Natural killer cell treated with Interleukin-12 subunit alpha and Interleukin-12 subunit beta and Interleukin-15 and Interleukin-18, amount 100 ng/mL, for 72 hours (primary cell): ENCODE measurements at regions not wholly inside any gene's neighbourhood (a gene's known extent, or its start where the extent isn't known, plus 50 kb on each side); places are given as distances from the start of the nearest gene placed in this dataset.

ENCODE experiments used
- ATAC-seq, 2 donors: fragments of 150-1000 bp; cut with Tn5 transposase in 1 of 2; sonication (Bioruptor Pico), chemical (Tn5 transposase) in 1 of 2; 2 replicates each; pipeline ENCODE4 v1.10.0; 2021
- DNase-seq: peaks from one replicate; pipeline ENCODE4 v3.0.0; 2022; ENCODE audit warnings: low spot score
- H3K27ac Mint-ChIP-seq, 2 donors: 1 replicate in 1 of 2; 2 replicates in 1 of 2; pipeline ENCODE4 v1.8.0; 2022; ENCODE audit warnings: mixed read lengths in 2 of 2, mild to moderate bottlenecking in 1 of 2, moderate library complexity in 1 of 2
- H3K27me3 Mint-ChIP-seq, 2 donors: 1 replicate in 1 of 2; 2 replicates in 1 of 2; pipeline ENCODE4 v1.8.0; 2022; ENCODE audit warnings: mixed read lengths in 2 of 2
- H3K36me3 Mint-ChIP-seq: one replicate; pipeline ENCODE4 v1.8.0; 2022; ENCODE audit warnings: mixed read lengths
- H3K4me1 Mint-ChIP-seq, 2 donors: 1 replicate in 1 of 2; 2 replicates in 1 of 2; pipeline ENCODE4 v1.8.0; 2022; ENCODE audit warnings: low read depth in 2 of 2, mixed read lengths in 2 of 2, mild to moderate bottlenecking in 1 of 2
- H3K4me3 Mint-ChIP-seq: one replicate; pipeline ENCODE4 v1.8.0; 2022; ENCODE audit warnings: mixed read lengths
- H3K9me3 Mint-ChIP-seq: 2 replicates; pipeline ENCODE4 v1.8.0; 2022; ENCODE audit warnings: mixed read lengths

DNA sequence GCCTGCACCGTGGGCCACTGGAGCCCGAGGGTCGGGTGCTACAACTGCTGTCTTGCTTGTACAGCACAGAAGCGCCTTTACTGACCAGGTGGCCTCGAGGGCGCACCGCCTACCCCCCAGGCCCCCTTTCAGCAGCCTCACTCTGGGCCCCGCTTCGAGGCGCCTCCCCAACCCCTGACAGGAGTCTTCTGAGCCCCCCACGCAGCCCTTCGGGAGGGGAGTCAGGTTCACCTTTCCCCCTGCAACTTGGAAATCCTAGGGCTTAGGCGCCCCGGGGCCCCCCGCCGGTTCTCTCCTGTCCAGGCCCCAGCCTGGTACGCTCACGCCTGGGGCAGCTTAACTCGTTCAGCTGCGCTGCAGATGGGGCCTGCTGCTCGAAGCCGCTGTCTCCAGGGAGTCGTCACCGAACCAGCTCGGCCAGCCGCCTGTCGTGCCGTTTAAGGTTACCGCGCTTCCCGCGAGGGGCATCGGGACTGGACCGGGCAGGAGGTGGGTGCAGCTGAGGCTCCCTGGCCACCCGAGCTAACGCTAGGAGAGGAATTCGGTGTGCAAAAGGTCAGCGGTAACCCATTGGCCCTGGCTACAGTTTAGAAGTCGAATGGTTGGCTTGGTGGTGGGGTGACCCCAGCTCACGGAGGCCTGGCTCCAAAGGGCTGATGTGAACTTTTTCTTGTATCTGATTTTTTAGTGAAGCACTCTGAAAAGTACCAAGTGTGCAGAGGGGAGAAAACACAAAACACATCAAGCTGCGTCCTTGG is 58.9 kb upstream of the BCOR start:
- H3K9me3 Mint-ChIP-seq = no peaks in the 10 kb centered on the region
- H3K27ac Mint-ChIP-seq = no peak overlapping the region
- no peaks in the 10 kb centered on the region for H3K36me3 Mint-ChIP-seq
- DNase-seq (peak; percentile 47), ATAC-seq (no peak)
- peaks cover 0 to 10% of the 10 kb centered on the region in 2 donors for H3K27me3 Mint-ChIP-seq
- peak overlapping the region; percentile 32 for H3K4me3 Mint-ChIP-seq
- peaks cover 0 to 12% of the 10 kb centered on the region in 2 donors for H3K4me1 Mint-ChIP-seq

DNA sequence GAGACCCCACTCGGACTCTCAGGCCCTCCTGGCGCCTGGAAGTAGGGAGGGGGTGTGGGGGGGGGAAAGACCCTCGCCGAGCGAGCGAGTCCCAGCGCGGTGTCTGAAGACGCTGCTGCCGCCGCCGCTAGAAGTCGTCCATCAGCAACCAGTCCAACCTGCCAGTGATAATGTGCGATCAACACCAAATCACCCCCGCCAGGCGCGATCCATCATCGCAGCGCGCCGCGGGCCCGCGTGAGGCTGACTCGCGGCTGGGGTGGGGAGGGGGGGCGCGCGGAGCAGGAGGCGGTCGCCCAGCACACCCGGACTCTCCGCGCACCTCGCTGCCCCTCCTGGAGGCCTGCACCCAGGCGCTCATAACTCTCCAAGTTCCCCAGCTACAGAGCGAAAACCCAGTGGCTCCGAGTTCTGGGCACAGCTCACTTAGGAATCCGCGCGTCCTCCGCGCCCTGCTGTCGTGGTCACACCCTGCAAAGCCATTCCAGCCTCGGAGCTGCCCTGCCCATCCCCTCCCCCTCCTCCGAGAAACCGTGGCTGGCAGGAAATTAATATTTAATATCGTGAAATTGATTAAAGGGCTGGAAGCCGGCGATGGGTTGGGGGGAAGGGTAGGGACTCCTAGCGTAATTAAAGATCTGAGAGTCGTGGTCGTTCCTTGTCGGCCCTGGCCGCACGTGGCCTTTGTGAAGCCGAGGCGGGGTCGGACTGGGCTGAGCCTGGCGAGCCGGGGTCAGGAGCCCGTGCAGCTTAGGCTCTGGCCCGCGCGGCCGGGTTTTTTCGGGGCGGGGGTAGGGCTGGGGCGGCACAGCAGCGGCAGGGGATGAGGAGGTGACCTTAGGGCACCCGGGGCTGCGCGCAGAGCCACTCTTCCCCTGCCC is 58.1 kb upstream of the BCOR start:
- Mint-ChIP-seq H3K4me1 (peaks cover 0 to 12% of the 10 kb centered on the region in 2 donors), H3K9me3 (no peaks in the 10 kb centered on the region), H3K27me3 (peaks cover 0 to 11% of the 10 kb centered on the region in 2 donors), H3K4me3 (no peak overlapping the region), H3K36me3 (no peaks in the 10 kb centered on the region), H3K27ac (no peak overlapping the region)
- DNase-seq (peak; percentile 16), ATAC-seq (no peak)

DNA sequence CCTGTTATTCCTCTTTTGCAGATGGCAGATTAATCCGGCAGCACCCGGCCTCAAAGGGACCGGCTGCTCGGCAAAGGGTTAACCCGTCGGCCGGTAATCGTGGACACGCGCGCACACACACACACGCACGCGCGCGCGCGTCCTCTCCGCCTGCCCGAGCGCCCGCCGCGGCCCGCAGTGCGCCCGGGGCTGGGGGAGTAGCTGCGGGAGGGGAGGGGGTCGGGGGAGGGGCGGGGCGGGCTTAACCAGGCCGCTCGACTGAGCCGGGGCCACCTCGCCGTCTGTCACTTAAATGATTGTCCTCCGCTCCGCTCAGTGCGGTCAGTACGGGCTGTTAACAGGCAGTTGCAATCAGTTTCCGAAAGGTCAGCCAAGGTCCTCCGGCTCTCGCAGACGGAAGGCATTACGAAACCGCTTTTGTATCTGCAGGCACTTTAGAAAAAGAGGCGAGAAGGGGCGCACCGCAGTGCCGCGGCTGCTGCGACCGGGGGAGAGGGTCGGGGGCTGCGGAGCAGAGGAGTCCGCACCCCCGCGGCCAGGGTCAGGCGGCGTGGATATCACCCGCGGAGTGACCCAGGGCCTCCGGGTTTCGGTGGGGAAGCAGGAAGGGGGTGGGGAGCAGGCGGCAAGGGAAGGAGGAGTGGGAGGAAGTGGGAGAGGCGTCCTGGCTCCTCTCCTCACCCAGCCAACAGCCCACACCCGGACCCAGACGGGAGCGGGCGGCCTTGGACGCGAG is 57.3 kb upstream of the BCOR start:
- peaks cover 0 to 13% of the 10 kb centered on the region in 2 donors for H3K4me1 Mint-ChIP-seq
- no peak overlapping the region for H3K27ac Mint-ChIP-seq
- H3K36me3 Mint-ChIP-seq = no peaks in the 10 kb centered on the region
- no peaks in the 10 kb centered on the region for H3K9me3 Mint-ChIP-seq
- DNase-seq = peak; percentile 73
- ATAC-seq = peak; percentile 52 to 66
- H3K27me3 Mint-ChIP-seq = peaks cover 0 to 14% of the 10 kb centered on the region in 2 donors
- H3K4me3 Mint-ChIP-seq = peak overlapping the region; percentile 79

DNA sequence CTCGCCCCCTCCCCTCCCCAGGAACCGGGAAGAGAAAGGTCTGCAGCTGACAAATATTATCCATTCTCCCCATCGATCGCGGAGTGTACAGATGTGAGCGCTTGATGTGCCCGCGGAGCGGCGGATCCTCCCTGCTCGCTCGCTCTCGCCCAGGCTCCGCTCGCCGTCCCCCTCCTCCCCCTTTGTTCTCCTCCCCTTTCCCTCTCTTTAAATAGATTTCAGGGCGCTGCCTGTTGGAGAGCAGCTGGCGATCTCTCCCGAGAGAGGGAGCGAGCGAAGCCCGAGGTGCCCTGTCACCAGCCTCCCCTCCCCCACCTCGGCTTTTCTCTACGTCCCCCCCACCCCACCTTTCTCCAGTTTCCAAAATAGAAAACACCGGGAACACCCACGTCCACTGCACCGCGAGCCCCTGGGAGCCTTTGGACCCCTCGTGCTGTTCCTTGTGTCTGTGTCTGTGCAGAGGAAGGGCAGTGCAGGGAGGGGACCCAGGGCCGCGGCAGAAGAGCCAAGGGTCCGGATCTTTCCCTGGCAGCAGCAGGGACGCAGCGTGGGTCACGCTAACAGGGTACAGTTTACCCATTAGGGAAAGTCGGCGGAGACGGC is 56.6 kb upstream of the BCOR start:
- no peak for ATAC-seq
- no peaks in the 10 kb centered on the region for H3K9me3 Mint-ChIP-seq
- peak; percentile 31 for DNase-seq

DNA sequence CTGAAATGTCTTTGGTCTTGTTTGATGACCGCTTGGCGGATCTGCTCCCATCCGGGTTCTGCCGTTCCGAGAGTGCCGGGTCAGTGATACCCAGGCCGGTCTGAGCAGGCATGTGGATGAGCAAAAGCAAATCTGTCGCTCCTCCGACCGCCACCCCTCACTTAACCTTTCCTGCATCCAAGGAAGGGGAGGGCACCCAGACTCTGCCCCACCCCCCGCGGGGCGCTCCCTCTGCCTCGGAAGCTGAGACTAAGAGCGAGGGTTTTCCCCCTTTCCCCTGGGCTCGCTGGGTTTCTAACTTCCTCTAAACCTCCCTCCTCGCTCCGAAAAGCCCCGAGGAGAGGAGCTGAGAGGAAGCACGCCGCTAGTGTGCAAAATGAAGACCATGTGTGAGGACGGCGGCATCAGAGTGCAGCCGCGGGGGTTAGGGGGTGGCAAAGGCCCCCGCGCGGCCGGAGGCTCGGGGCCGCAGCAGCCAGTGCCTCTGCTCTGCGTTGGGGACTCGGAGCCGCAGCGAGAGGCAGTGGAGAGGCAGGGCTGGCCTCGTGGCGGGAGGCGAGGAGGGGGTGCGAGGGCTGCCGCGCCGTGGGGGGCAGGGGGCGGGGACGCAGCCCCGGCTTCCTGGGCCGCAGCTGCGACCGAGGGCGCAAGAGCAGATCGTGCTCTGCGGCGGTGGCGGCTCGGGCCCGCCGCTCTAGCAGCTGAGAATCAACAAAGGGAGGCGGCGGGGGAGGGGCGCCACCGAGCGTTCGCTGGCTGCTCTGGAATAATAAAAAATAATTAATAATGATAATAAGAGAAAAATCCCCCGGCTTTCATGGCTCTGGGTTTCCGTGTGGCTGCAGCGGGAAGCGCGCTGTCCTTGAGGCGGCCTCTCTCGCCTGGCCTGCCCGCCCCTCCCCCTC is 55.8 kb upstream of the BCOR start:
- no peaks in the 10 kb centered on the region for H3K36me3 Mint-ChIP-seq
- H3K27ac Mint-ChIP-seq = no peak overlapping the region
- H3K27me3 Mint-ChIP-seq = peaks cover 0 to 16% of the 10 kb centered on the region in 2 donors
- H3K4me1 Mint-ChIP-seq = peaks cover 7 to 24% of the 10 kb centered on the region in 2 donors
- ATAC-seq (peak; percentile 73 to 78), DNase-seq (peak; percentile 84)
- peak overlapping the region; percentile 79 for H3K4me3 Mint-ChIP-seq
- no peaks in the 10 kb centered on the region for H3K9me3 Mint-ChIP-seq

More for the DNA sequence above, 56.6 kb upstream of the BCOR start:
- H3K27ac Mint-ChIP-seq = no peak overlapping the region
- H3K4me3 Mint-ChIP-seq = peak overlapping the region; percentile 79
- H3K36me3 Mint-ChIP-seq = no peaks in the 10 kb centered on the region
- peaks cover 0 to 17% of the 10 kb centered on the region in 2 donors for H3K4me1 Mint-ChIP-seq
- peaks cover 0 to 10% of the 10 kb centered on the region in 2 donors for H3K27me3 Mint-ChIP-seq

DNA sequence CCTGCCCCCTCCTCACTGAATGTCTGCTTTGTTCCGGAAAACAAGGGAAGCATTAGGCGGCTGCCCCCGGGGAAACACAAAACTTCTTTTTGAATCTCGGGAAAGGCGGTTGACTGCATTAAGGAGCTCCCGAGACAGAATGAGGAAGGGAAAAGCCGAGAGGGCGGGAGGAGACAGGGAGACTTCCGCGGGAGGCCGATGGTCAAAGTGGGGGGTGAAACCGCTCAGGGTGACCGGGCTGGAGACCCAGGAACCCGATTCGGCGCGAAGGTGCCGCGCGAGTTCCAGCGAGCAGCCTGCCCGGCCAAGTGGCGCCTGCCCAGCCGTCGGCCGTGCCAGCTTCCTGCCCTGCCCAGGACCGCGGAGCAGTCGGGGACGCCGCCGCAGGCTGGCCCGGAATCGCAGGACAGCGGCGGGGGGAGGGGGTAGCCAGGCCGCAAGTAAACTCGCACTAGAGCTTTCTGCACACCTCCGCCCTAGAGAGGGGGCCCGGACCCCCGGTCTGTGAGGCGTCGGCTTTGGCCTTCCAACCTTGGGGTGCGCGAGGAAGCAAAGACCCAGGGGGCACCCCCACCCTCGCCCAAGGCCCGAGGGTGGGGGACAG is 55.1 kb upstream of the BCOR start:
- H3K4me3 Mint-ChIP-seq = peak overlapping the region; percentile 79
- H3K4me1 Mint-ChIP-seq = peaks cover 10 to 28% of the 10 kb centered on the region in 2 donors
- DNase-seq = no peak
- peak in 1 of 2 donors; percentile 16 for ATAC-seq
- peaks cover 0 to 20% of the 10 kb centered on the region in 2 donors for H3K27me3 Mint-ChIP-seq
- no peaks in the 10 kb centered on the region for H3K9me3 Mint-ChIP-seq
- no peaks in the 10 kb centered on the region for H3K36me3 Mint-ChIP-seq
- H3K27ac Mint-ChIP-seq = no peak overlapping the region

DNA sequence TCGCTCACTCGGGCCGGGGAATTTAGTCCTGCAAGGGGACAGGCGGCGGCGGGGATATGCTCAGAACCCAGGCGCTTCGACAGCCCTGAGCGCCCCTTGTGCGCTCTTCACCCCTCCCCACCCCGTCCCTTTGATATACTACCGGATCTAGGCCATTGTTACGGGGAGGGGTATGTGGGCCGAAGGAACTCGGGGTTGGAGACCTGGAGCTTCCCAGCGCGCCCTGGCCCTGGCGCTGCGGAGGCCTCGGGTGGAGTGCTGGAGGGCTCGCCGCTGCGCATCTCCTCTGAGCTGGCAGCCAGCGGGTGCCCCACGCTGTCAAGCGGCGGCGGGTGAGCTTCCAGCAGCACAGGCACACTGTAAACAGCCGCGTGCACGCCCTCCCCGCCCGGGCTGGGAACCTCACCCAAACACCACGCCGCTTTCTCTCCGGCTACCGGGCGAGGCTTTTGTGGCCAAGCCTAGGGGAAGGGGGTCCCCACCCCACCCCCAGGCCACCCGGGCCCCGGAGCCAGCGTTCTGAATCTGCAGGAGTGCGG is 54.5 kb upstream of the BCOR start:
- peaks cover 10 to 24% of the 10 kb centered on the region in 2 donors for H3K4me1 Mint-ChIP-seq
- H3K27ac Mint-ChIP-seq = no peak overlapping the region
- DNase-seq (no peak), ATAC-seq (no peak)
- no peak overlapping the region for H3K4me3 Mint-ChIP-seq
- H3K9me3 Mint-ChIP-seq = no peaks in the 10 kb centered on the region
- no peaks in the 10 kb centered on the region for H3K36me3 Mint-ChIP-seq
- H3K27me3 Mint-ChIP-seq = peaks cover 0 to 20% of the 10 kb centered on the region in 2 donors

DNA sequence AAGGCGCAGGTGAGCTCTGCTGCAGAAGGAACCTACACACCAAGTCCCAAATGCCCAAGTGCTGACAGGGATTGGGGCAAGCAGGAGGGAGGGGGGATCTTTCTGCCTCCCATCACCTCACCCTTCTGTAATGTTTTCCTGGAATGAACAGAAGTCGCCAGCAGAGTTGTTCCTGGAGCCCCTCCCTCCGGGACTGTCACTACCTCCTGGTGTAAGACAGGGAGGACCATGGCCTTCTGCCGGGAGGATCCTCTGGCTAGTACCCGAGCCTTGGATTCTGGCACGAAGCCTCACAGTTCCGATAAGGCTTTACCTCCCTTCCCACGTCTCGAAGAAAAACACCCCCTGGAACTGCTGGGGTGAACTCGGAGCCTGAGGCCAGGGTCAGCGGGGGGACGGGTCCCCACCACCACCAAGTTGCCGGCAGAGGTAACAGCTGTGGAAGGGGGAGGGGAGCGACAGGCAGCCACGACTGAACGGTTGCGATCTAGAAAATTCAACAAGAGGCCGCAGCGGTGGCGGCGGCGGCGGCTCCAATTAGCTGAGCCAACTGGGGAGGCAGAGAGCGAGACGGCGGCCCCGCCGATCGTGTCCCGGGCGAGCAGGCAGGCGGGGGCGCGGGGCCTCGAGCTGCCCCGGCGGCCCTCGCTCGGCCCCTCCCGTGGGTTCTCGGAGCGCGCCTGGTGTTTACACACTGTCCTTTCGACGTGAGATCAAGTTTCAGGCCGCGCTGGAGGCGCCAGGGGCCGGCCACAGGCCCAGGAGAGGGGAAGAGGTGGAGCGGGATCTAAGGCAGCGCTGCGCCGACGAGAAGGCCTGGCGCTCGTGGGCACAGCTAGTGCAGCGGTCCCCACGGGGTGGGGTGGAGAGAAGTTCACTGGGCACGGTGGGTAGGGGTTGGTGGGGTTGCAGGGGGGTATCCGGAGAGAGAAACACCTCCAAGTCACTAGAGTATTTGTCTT is 53.7 kb upstream of the BCOR start:
- H3K4me3 Mint-ChIP-seq = no peak overlapping the region
- H3K4me1 Mint-ChIP-seq = peaks cover 10 to 22% of the 10 kb centered on the region in 2 donors
- no peak overlapping the region for H3K27ac Mint-ChIP-seq
- H3K36me3 Mint-ChIP-seq = no peaks in the 10 kb centered on the region
- peaks cover 0 to 20% of the 10 kb centered on the region in 2 donors for H3K27me3 Mint-ChIP-seq
- ATAC-seq (no peak), DNase-seq (no peak)
- no peaks in the 10 kb centered on the region for H3K9me3 Mint-ChIP-seq

DNA sequence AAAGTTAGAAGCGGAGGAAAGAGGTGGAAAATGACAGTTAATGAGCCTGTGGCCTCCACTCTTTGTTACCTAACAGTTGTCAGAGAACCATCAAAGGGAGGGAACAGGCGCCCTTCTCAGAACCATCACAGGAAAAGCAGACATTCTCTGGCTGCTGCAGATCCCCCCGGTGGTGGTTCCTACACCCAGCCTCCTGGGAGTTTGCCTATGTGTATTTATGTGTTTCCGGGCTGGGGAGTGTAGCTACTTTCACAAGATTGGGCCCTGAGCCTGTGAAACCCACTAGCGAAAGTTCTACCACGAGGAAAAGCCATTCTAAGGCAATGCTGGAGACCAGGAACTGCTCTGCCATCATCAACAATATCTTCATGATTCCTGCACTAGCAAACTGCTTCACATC is 52.7 kb upstream of the BCOR start:
- Mint-ChIP-seq H3K27ac (no peak overlapping the region), H3K27me3 (peaks cover 0 to 20% of the 10 kb centered on the region in 2 donors), H3K4me3 (no peak overlapping the region), H3K4me1 (peaks cover 10 to 22% of the 10 kb centered on the region in 2 donors), H3K9me3 (no peaks in the 10 kb centered on the region), H3K36me3 (no peaks in the 10 kb centered on the region)
- DNase-seq (no peak), ATAC-seq (no peak)

DNA sequence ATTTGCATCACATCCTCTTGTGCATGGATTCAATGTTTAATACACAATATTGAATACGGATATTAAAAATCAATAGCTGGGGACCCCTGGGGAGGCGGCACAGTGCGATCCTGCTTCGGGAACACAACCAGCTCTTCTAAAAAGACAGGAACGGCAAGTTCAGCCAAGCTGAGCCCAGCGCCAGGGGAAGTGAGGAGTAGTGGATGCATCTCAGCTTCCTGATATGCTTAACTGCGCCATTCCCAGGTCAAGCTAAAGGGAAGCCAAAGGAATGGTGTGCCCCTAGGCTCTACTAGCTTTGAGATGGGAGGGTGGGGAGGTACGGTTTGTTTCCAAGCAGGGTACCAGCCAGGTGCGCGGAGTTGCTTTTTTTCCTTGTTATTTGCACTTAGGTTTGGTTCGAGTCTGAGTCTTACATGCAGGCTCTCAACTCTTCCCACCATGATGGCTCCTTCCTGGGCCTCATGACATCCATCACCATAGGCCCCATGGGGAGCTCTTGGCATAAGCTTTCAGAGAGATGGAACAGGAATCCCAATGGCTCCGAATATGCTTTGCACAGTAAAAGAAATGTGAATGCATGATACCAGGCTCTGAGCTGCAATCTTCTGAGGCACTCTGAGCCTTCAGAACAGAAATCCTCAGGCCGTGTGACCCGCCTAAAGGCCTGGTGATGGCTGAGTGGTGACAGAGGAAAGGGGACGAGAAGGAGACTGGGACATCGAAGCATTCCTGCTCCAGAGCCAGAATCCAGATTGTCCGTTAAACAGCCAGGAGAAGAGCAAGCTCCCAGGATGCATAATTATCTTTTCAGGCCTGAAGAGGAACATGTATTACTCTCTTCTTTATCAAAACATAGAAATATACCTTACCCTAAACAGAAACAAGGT is 51.8 kb upstream of the BCOR start:
- Mint-ChIP-seq H3K4me3 (peak overlapping the region; percentile 80), H3K9me3 (no peaks in the 10 kb centered on the region), H3K27me3 (peaks cover 0 to 23% of the 10 kb centered on the region in 2 donors), H3K36me3 (no peaks in the 10 kb centered on the region), H3K4me1 (peaks cover 10 to 19% of the 10 kb centered on the region in 2 donors), H3K27ac (peak overlapping the region; percentile 32 to 76)
- ATAC-seq (no peak), DNase-seq (no peak)
